Stimulated activated CD8-positive, alpha-beta memory T cell treated with anti-CD3 and anti-CD28 coated beads, Interleukin-4, amount 100 ng/mL, for 1 hour (primary cell): ENCODE measurements at regions not wholly inside any gene's neighbourhood (a gene's known extent, or its start where the extent isn't known, plus 50 kb on each side); places are given as distances from the start of the nearest gene placed in this dataset.

Experiments used
- DNase-seq, 2 donors: peaks; one replicate each; pipeline ENCODE4 v3.0.0-alpha.2; 2020; ENCODE audit warnings: low read depth in 2 of 2, low spot score in 1 of 2

GRCh38 chr1:239817801-239818200 is 273.9 kb upstream of the FMN2 start:
- DNase-seq: no peak

GRCh38 chr1:239819096-239819495 is 272.6 kb upstream of the FMN2 start:
- DNase-seq: no peak

- DNase-seq: no peak
Measured at GRCh38 chr1:239819756-239820250, 271.9 kb upstream of the FMN2 start.

GRCh38 chr1:239823852-239824251 is 267.8 kb upstream of the FMN2 start:
- no peak for DNase-seq

- no peak for DNase-seq
Measured at GRCh38 chr1:239826211-239826610, 265.5 kb upstream of the FMN2 start.

- DNase-seq: no peak
Measured at GRCh38 chr1:239826736-239827135, 264.9 kb upstream of the FMN2 start.

GRCh38 chr1:239829535-239829934 is 262.1 kb upstream of the FMN2 start:
- DNase-seq: no peak

GRCh38 chr1:239831577-239832355 is 259.9 kb upstream of the FMN2 start:
- no peak for DNase-seq

GRCh38 chr1:239833723-239834122 is 258.0 kb upstream of the FMN2 start:
- no peak for DNase-seq

- no peak for DNase-seq
Measured at GRCh38 chr1:239835946-239836440, 255.7 kb upstream of the FMN2 start.

GRCh38 chr1:239840336-239840735 is 251.3 kb upstream of the FMN2 start:
- DNase-seq: no peak

GRCh38 chr1:239840790-239841189 is 250.9 kb upstream of the FMN2 start:
- DNase-seq: no peak

GRCh38 chr1:239841631-239842030 is 250.1 kb upstream of the FMN2 start:
- no peak for DNase-seq

GRCh38 chr1:239843541-239843940 is 248.1 kb upstream of the FMN2 start:
- DNase-seq: no peak

- no peak for DNase-seq
Measured at GRCh38 chr1:239844833-239845232, 246.8 kb upstream of the FMN2 start.

- DNase-seq: no peak
Measured at GRCh38 chr1:239854922-239855321, 236.8 kb upstream of the FMN2 start.

- no peak for DNase-seq
Measured at GRCh38 chr1:239856067-239856466, 235.6 kb upstream of the FMN2 start.

- DNase-seq: no peak
Measured at GRCh38 chr1:239856924-239857323, 234.8 kb upstream of the FMN2 start.

GRCh38 chr1:239858057-239858456 is 233.6 kb upstream of the FMN2 start:
- no peak for DNase-seq

- no peak for DNase-seq
Measured at GRCh38 chr1:239858529-239858928, 233.2 kb upstream of the FMN2 start.

GRCh38 chr1:239861985-239862384 is 229.7 kb upstream of the FMN2 start:
- no peak for DNase-seq

- DNase-seq: no peak
Measured at GRCh38 chr1:239868058-239868832, 223.4 kb upstream of the FMN2 start.
